Neural progenitor cell (in vitro differentiated cells): ENCODE measurements at regions not wholly inside any gene's neighbourhood (a gene's known extent, or its start where the extent isn't known, plus 50 kb on each side); places are given as distances from the start of the nearest gene placed in this dataset.

ENCODE experiments used
- DNase-seq: peaks from one replicate; pipeline ENCODE4 v3.0.0-alpha.2; 2016; ENCODE audit warnings: low spot score
- H2AFZ ChIP-seq: fragments of 200-600 bp; sonication (generic); replicated peaks from 2 replicates; pipeline ENCODE4 v1.6.1; 2016; ENCODE audit warnings: antibody characterized with exemption
- H3F3A ChIP-seq: fragments of 200-600 bp; sonication (generic); 2 replicates; pipeline ENCODE4 v1.6.1; 2016; ENCODE audit warnings: antibody characterized with exemption, low read depth
- H3K27ac ChIP-seq: fragments of 200-600 bp; sonication (generic); 2 replicates; pipeline ENCODE4 v1.5.1; 2016; ENCODE audit warnings: mild to moderate bottlenecking
- H3K27me3 ChIP-seq: fragments of 200-600 bp; sonication (generic); 2 replicates; pipeline ENCODE4 v1.6.1; 2016; ENCODE audit warnings: mild to moderate bottlenecking, moderate library complexity
- H3K36me3 ChIP-seq: fragments of 200-600 bp; sonication (generic); 2 replicates; pipeline ENCODE4 v1.5.1; 2016
- H3K4me1 ChIP-seq: fragments of 200-600 bp; sonication (generic); 2 replicates; pipeline ENCODE4 v1.6.1; 2016; ENCODE audit warnings: mixed run types
- H3K4me2 ChIP-seq: fragments of 200-600 bp; sonication (generic); 2 replicates; pipeline ENCODE4 v1.6.1; 2016
- H3K4me3 ChIP-seq: fragments of 200-600 bp; sonication (generic); 2 replicates; pipeline ENCODE4 v1.5.1; 2016
- H3K79me2 ChIP-seq: fragments of 200-600 bp; sonication (generic); 2 replicates; pipeline ENCODE4 v1.6.1; 2016; ENCODE audit warnings: low read depth
- H3K9ac ChIP-seq: fragments of 200-600 bp; sonication (generic); 2 replicates; pipeline ENCODE4 v1.6.1; 2016
- H3K9me3 ChIP-seq: fragments of 200-600 bp; sonication (generic); 2 replicates; pipeline ENCODE4 v1.5.1; 2016; ENCODE audit warnings: low read depth
- H4K20me1 ChIP-seq: fragments of 200-600 bp; sonication (generic); 2 replicates; pipeline ENCODE4 v1.6.1; 2016; ENCODE audit warnings: low read depth
- H3K27ac Mint-ChIP-seq: 3 replicates; pipeline ENCODE4 v1.8.0; 2021; ENCODE audit warnings: mixed read lengths
- H3K27me3 Mint-ChIP-seq: 2 replicates; pipeline ENCODE4 v1.8.0; 2022; ENCODE audit warnings: low read depth, mild to moderate bottlenecking, inconsistent platforms, moderate library complexity, mixed read lengths; ENCODE audit not compliant: insufficient read depth
- H3K36me3 Mint-ChIP-seq: 3 replicates; pipeline ENCODE4 v1.8.0; 2021; ENCODE audit warnings: mixed read lengths
- H3K4me1 Mint-ChIP-seq: 3 replicates; pipeline ENCODE4 v1.8.0; 2021; ENCODE audit warnings: mixed read lengths
- H3K4me3 Mint-ChIP-seq: 3 replicates; pipeline ENCODE4 v1.8.0; 2021; ENCODE audit warnings: mild to moderate bottlenecking, moderate library complexity, mixed read lengths
- H3K9me3 Mint-ChIP-seq: 3 replicates; pipeline ENCODE4 v1.8.0; 2020; ENCODE audit warnings: mixed read lengths
- CTCF ChIP-seq: fragments of 200-600 bp; sonication (generic); IDR thresholded peaks from 2 replicates; pipeline ENCODE4 v1.5.1; 2017; ENCODE audit warnings: antibody characterized with exemption, mild to moderate bottlenecking
- EZH2 ChIP-seq: fragments of 200-600 bp; sonication (generic); IDR thresholded peaks from 2 replicates; pipeline ENCODE4 v1.6.1; 2017; ENCODE audit warnings: antibody characterized with exemption, mild to moderate bottlenecking, moderate library complexity
- EZH2phosphoT487 ChIP-seq: fragments of 200-600 bp; sonication (generic); IDR thresholded peaks from 2 replicates; pipeline ENCODE4 v1.6.1; 2017; ENCODE audit warnings: antibody characterized with exemption

GRCh38 chr3:80158332-80158731 is 390.5 kb upstream of the ROBO1 start:
- no peak overlapping the region for H3K4me2 ChIP-seq
- Mint-ChIP-seq H3K9me3 (no peaks in the 10 kb centered on the region), H3K4me3 (no peak overlapping the region), H3K36me3 (no peaks in the 10 kb centered on the region), H3K27me3 (no peaks in the 10 kb centered on the region), H3K4me1 (no peaks in the 10 kb centered on the region), H3K27ac (no peak overlapping the region)
- no peaks in the 10 kb centered on the region for H3K79me2 ChIP-seq
- H3K9me3 ChIP-seq: no peaks in the 10 kb centered on the region
- no peaks in the 10 kb centered on the region for H3K4me1 ChIP-seq
- H4K20me1 ChIP-seq: no peaks in the 10 kb centered on the region
- no peak for TF ChIP-seq EZH2phosphoT487
- no peak for TF ChIP-seq EZH2
- no peaks in the 10 kb centered on the region for H3K36me3 ChIP-seq
- no peak for DNase-seq
- H3F3A ChIP-seq: no peaks in the 10 kb centered on the region
- H3K9ac ChIP-seq: no peak overlapping the region
- H2AFZ ChIP-seq: no peak overlapping the region
- no peak overlapping the region for H3K4me3 ChIP-seq
- H3K27ac ChIP-seq: no peak overlapping the region
- H3K27me3 ChIP-seq: no peaks in the 10 kb centered on the region

GRCh38 chr3:80157546-80157945 is 389.7 kb upstream of the ROBO1 start:
- no peak overlapping the region for H2AFZ ChIP-seq
- Mint-ChIP-seq H3K4me1 (no peaks in the 10 kb centered on the region), H3K36me3 (no peaks in the 10 kb centered on the region), H3K27ac (no peak overlapping the region), H3K4me3 (no peak overlapping the region), H3K9me3 (no peaks in the 10 kb centered on the region), H3K27me3 (no peaks in the 10 kb centered on the region)
- H3K4me3 ChIP-seq: no peak overlapping the region
- no peak overlapping the region for H3K27ac ChIP-seq
- no peaks in the 10 kb centered on the region for H3K27me3 ChIP-seq
- H3K36me3 ChIP-seq: no peaks in the 10 kb centered on the region
- DNase-seq: no peak
- H3K9ac ChIP-seq: no peak overlapping the region
- H4K20me1 ChIP-seq: no peaks in the 10 kb centered on the region
- H3K79me2 ChIP-seq: no peaks in the 10 kb centered on the region
- H3K9me3 ChIP-seq: no peaks in the 10 kb centered on the region
- H3K4me1 ChIP-seq: no peaks in the 10 kb centered on the region
- no peak for TF ChIP-seq CTCF
- TF ChIP-seq EZH2phosphoT487: no peak
- TF ChIP-seq EZH2: no peak
- H3K4me2 ChIP-seq: no peak overlapping the region
- H3F3A ChIP-seq: no peaks in the 10 kb centered on the region

- no peaks in the 10 kb centered on the region for H3K9me3 ChIP-seq
- no peaks in the 10 kb centered on the region for H4K20me1 ChIP-seq
- TF ChIP-seq EZH2phosphoT487 (no peak), EZH2 (no peak)
- H3K4me3 ChIP-seq: no peak overlapping the region
- Mint-ChIP-seq H3K27ac (no peak overlapping the region), H3K9me3 (peaks cover 4% of the 10 kb centered on the region), H3K4me3 (no peak overlapping the region), H3K36me3 (no peaks in the 10 kb centered on the region), H3K4me1 (no peaks in the 10 kb centered on the region), H3K27me3 (no peaks in the 10 kb centered on the region)
- no peak overlapping the region for H3K27ac ChIP-seq
- H2AFZ ChIP-seq: no peak overlapping the region
- no peak overlapping the region for H3K9ac ChIP-seq
- no peaks in the 10 kb centered on the region for H3K27me3 ChIP-seq
- H3F3A ChIP-seq: no peaks in the 10 kb centered on the region
- no peaks in the 10 kb centered on the region for H3K79me2 ChIP-seq
- no peak overlapping the region for H3K4me2 ChIP-seq
- no peak for DNase-seq
- no peaks in the 10 kb centered on the region for H3K36me3 ChIP-seq
- no peaks in the 10 kb centered on the region for H3K4me1 ChIP-seq
Measured at GRCh38 chr3:80152692-80153091, 384.9 kb upstream of the ROBO1 start.

- Histone ChIP-seq H3K27me3 (no peaks in the 10 kb centered on the region), H2AFZ (no peak overlapping the region), H3F3A (no peaks in the 10 kb centered on the region), H4K20me1 (no peaks in the 10 kb centered on the region), H3K79me2 (no peaks in the 10 kb centered on the region), H3K36me3 (no peaks in the 10 kb centered on the region), H3K9ac (no peak overlapping the region), H3K4me3 (no peak overlapping the region), H3K4me1 (no peaks in the 10 kb centered on the region), H3K4me2 (no peak overlapping the region), H3K27ac (no peak overlapping the region), H3K9me3 (no peaks in the 10 kb centered on the region)
- Mint-ChIP-seq H3K4me1 (no peaks in the 10 kb centered on the region), H3K4me3 (no peak overlapping the region), H3K9me3 (no peaks in the 10 kb centered on the region), H3K36me3 (no peaks in the 10 kb centered on the region), H3K27ac (no peak overlapping the region), H3K27me3 (no peaks in the 10 kb centered on the region)
- no peak for DNase-seq
- no peak for TF ChIP-seq CTCF
- no peak for TF ChIP-seq EZH2phosphoT487
- TF ChIP-seq EZH2: no peak
Measured at GRCh38 chr3:80142714-80143113, 374.9 kb upstream of the ROBO1 start.
